ENCODE measurements at regions not wholly inside any gene's neighbourhood (a gene's known extent, or its start where the extent isn't known, plus 50 kb on each side); places are given as distances from the start of the nearest gene placed in this dataset.

DNA sequence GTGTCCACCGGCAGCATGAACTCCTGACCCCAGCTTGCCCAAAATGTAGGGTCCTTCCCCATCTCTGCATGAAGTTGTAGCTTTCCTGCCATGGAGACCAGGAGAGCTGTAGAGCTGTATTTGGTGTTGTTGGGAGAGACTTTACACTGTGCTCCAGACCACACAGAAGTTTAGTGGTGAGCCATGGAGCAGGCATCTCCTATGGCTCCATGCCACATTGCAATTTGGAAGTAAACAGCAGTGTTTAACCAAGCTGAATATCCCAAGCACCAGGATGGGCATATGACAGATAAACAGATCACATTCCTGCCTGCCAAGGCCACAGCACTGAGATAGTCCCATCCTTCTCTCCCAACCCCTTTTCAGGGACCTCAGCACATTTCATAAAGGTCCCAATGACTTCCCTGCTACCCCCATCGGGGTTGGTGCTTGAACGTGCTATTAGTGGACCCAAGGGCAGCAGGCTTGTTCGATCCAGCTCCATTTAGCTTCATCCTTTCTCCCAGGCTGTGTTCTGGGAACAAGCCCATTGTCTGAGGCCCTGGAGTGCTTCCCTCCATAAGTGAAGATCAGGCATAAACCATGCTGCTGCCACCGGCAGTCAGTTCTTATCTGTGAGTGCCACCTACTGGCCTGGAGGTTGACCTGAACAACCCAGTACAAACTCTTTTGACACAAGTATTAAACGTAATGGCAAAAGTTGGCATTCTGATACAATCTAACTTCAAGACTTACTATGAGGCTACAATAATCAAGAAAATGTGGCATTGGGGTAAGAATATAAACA, 172.3 kb upstream of the ATXN7L3B start:
- no peaks in the 10 kb centered on the region for H3K4me1 ChIP-seq (ENCODE audit: low read depth)
- H3K4me3 ChIP-seq, result no peak overlapping the region
- H3K27me3 ChIP-seq, result no peaks in the 10 kb centered on the region
- TF ChIP-seq, protein P1, sequence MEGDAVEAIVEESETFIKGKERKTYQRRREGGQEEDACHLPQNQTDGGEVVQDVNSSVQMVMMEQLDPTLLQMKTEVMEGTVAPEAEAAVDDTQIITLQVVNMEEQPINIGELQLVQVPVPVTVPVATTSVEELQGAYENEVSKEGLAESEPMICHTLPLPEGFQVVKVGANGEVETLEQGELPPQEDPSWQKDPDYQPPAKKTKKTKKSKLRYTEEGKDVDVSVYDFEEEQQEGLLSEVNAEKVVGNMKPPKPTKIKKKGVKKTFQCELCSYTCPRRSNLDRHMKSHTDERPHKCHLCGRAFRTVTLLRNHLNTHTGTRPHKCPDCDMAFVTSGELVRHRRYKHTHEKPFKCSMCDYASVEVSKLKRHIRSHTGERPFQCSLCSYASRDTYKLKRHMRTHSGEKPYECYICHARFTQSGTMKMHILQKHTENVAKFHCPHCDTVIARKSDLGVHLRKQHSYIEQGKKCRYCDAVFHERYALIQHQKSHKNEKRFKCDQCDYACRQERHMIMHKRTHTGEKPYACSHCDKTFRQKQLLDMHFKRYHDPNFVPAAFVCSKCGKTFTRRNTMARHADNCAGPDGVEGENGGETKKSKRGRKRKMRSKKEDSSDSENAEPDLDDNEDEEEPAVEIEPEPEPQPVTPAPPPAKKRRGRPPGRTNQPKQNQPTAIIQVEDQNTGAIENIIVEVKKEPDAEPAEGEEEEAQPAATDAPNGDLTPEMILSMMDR (IDR thresholded peaks at IDR 0.05; ENCODE audit: low read depth, low read length), result peak; percentile 40
- peak; percentile 5 to 48 for DNase-seq (ENCODE audit: low read depth in 1 of 2, low spot score in 1 of 2)
- no peaks in the 10 kb centered on the region for H3K36me3 ChIP-seq
- no peak overlapping the region for H3K27ac ChIP-seq
- H3K9me3 ChIP-seq (ENCODE audit: low read depth), result no peaks in the 10 kb centered on the region

DNA sequence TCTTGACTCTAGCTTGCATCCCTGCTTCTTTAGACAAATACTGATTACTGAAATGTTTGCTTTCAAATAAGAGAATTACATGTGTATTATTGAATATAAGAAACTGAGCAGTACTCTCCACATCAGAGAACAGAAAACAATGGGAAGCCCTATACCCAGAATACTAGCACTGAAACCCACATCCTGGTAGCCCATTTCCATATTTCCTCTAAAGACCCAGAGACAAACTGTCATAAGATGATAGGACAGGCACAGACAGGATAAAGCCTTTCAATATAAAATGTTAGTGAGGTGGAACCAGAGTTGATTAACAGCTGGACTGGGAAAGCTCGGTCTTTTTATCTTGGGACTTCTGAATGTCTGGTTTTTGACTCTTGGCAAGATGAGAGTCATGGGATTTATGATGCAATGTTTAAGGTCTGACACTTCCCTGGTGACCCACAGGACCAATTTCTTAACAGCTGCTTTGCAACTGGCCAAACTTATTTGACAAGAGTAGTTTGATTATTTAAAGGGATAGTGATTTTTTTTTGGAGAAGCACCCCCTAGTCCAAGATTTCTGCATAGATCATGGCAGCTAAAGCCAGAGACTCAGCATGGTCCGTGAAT, 166.9 kb upstream of the ATXN7L3B start:
- no peak overlapping the region for H3K27ac ChIP-seq
- no peak overlapping the region for H3K4me3 ChIP-seq
- no peaks in the 10 kb centered on the region for H3K9me3 ChIP-seq (ENCODE audit: low read depth)
- DNase-seq (ENCODE audit: low read depth in 1 of 2, low spot score in 1 of 2), result no peak
- no peaks in the 10 kb centered on the region for H3K36me3 ChIP-seq
- no peaks in the 10 kb centered on the region for H3K27me3 ChIP-seq
- no peaks in the 10 kb centered on the region for H3K4me1 ChIP-seq (ENCODE audit: low read depth)
- TF ChIP-seq, protein P1 (IDR thresholded peaks at IDR 0.05; ENCODE audit: low read depth, low read length), result no peak

DNA sequence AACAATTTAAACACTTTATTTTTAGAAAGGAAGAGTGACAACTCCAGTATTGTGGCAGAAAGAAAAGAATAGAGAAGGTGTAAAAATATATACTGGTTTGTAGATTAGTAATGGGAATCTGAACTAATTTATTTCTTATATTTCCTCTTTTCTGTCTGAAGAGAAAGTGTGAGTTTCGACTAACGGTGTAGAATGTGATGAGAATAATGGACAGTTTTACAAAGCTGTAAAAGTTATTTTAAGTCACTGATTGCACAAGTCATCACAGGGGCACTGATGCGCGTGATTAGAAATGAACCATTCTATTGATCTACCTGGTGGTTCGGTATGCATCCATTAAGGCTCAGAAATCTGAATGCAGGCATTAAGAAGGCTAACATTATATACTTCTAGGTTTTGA, 158.5 kb upstream of the ATXN7L3B start:
- no peak for DNase-seq (ENCODE audit: low read depth in 1 of 2, low spot score in 1 of 2)
- Histone ChIP-seq H3K4me1 (ENCODE audit: low read depth) (no peaks in the 10 kb centered on the region), H3K9me3 (ENCODE audit: low read depth) (no peaks in the 10 kb centered on the region), H3K4me3 (no peak overlapping the region), H3K27me3 (no peaks in the 10 kb centered on the region), H3K27ac (no peak overlapping the region), H3K36me3 (no peaks in the 10 kb centered on the region)
- TF ChIP-seq, protein P1 (IDR thresholded peaks at IDR 0.05; ENCODE audit: low read depth, low read length), result no peak

DNA sequence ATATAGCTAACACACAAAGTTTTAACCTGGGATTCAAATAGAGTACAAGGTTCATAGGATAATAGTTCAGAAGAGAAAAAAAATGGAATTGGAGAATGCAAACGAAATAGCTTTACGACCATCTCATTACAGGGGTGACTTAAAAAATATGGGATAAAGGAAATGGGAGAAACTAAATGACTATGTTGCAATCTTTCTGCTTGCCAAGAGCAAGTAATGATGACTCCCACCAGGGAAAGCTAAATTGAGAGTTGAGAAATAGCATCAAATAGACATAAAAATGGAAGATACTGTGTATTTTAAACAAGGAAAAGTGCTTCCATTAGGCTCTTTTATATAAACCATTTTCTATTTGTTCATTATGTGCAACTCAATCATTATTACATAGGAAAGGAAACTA, 155.7 kb upstream of the ATXN7L3B start:
- H3K36me3 ChIP-seq, result no peaks in the 10 kb centered on the region
- no peak for DNase-seq (ENCODE audit: low read depth in 1 of 2, low spot score in 1 of 2)
- H3K27me3 ChIP-seq, result no peaks in the 10 kb centered on the region
- TF ChIP-seq, protein P1 (IDR thresholded peaks at IDR 0.05; ENCODE audit: low read depth, low read length), result no peak
- H3K9me3 ChIP-seq (ENCODE audit: low read depth), result no peaks in the 10 kb centered on the region
- H3K4me1 ChIP-seq (ENCODE audit: low read depth), result no peaks in the 10 kb centered on the region
- no peak overlapping the region for H3K27ac ChIP-seq
- no peak overlapping the region for H3K4me3 ChIP-seq

DNA sequence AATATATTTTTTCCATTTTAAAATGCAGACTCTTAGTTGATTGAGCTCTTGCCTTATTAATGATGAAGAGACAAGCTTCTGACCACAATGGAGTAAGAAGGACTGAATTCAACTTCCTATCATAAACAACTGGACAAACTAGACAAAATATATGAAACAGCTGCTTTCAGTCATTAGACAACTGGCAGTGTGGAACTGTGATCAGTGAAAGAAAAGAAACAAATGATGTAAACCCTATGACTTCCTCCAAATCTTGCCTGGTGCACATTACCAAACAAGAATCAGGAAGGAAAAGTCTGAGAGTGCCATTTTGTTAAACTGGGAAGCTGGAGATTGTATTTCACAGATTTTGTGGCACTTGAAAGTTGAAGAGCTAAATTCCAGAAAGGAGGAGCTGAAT, 154.7 kb upstream of the ATXN7L3B start:
- TF ChIP-seq, protein P1 (IDR thresholded peaks at IDR 0.05; ENCODE audit: low read depth, low read length), result no peak
- no peak for DNase-seq (ENCODE audit: low read depth in 1 of 2, low spot score in 1 of 2)
- no peaks in the 10 kb centered on the region for H3K9me3 ChIP-seq (ENCODE audit: low read depth)

More for the DNA sequence above, 154.7 kb upstream of the ATXN7L3B start:
- H3K4me1 ChIP-seq (ENCODE audit: low read depth), result no peaks in the 10 kb centered on the region
- no peak overlapping the region for H3K27ac ChIP-seq
- H3K27me3 ChIP-seq, result no peaks in the 10 kb centered on the region
- H3K4me3 ChIP-seq, result no peak overlapping the region
- H3K36me3 ChIP-seq, result no peaks in the 10 kb centered on the region
